PC-9 (cell line): ENCODE measurements at regions not wholly inside any gene's neighbourhood (a gene's known extent, or its start where the extent isn't known, plus 50 kb on each side); places are given as distances from the start of the nearest gene placed in this dataset.

ENCODE experiments used
- CTCF ChIP-seq: fragments of 200-600 bp; sonication (generic); conservative IDR thresholded peaks from 2 replicates; pipeline ENCODE4 v1.6.1; 2017; ENCODE audit warnings: mixed run types, antibody characterized with exemption, mild to moderate bottlenecking, moderate library complexity
- EZH2 ChIP-seq: fragments of 200-600 bp; sonication (generic); IDR thresholded peaks from 2 replicates; pipeline ENCODE4 v1.8.0; 2017; ENCODE audit warnings: antibody characterized with exemption, low read depth

DNA sequence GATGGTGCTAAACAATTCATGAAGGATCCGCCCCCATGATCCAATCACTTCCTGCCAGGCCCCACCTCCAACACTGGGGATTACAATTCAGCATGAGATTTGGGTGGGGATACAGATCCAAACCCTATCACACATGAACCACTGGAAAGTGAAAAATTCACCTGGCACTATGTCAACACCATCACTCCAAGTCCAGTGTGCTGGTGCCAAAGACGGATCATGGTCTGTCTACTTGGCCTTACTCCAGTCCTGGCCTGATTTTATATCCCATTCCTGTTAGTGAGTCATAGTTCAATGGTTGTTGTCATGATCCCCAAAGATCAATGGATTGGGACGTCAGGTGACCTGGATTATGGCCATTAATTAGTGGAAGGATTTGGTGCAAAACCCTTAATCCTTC is 147.4 kb upstream of the RPS23 start:
- TF ChIP-seq EZH2 (no peak), CTCF (no peak)
